Fibroblast of the conjunctiva (primary cell): ENCODE measurements at regions not wholly inside any gene's neighbourhood (a gene's known extent, or its start where the extent isn't known, plus 50 kb on each side); places are given as distances from the start of the nearest gene placed in this dataset.
"Not testable (repeated sequence)": the region's sequence is repeated elsewhere in the genome, so short reads cannot be mapped to it uniquely, and the experiment has no call there.

Experiments used
- DNase-seq: peaks from one replicate; pipeline ENCODE4 v3.0.0-alpha.2; 2010; ENCODE audit warnings: low read depth

- DNase-seq = no peak
These were observed 850.8 kb upstream of the ROBO1 start for GRCh38 chr3:80618295-80619256.

- no peak for DNase-seq
These were observed 844.6 kb upstream of the ROBO1 start for GRCh38 chr3:80612366-80612765.

- DNase-seq = not testable (repeated sequence)
These were observed 840.3 kb upstream of the ROBO1 start for GRCh38 chr3:80608072-80608471.

- no peak for DNase-seq
These were observed 838.3 kb upstream of the ROBO1 start for GRCh38 chr3:80606073-80606472.

- DNase-seq = no peak
These were observed 833.7 kb upstream of the ROBO1 start for GRCh38 chr3:80601479-80601878.

- DNase-seq = no peak
These were observed 825.0 kb upstream of the ROBO1 start for GRCh38 chr3:80592792-80593191.

- DNase-seq = no peak
These were observed 818.5 kb upstream of the ROBO1 start for GRCh38 chr3:80586338-80586737.

- DNase-seq = no peak
These were observed 812.3 kb upstream of the ROBO1 start for GRCh38 chr3:80580146-80580545.

GRCh38 chr3:80564391-80564790 is 796.6 kb upstream of the ROBO1 start:
- DNase-seq = no peak

- no peak for DNase-seq
These were observed 791.9 kb upstream of the ROBO1 start for GRCh38 chr3:80559701-80560100.

- DNase-seq = no peak
These were observed 789.0 kb upstream of the ROBO1 start for GRCh38 chr3:80556763-80557162.

GRCh38 chr3:80554304-80554703 is 786.5 kb upstream of the ROBO1 start:
- no peak for DNase-seq

- DNase-seq = no peak
These were observed 785.4 kb upstream of the ROBO1 start for GRCh38 chr3:80553211-80553610.

- no peak for DNase-seq
These were observed 782.4 kb upstream of the ROBO1 start for GRCh38 chr3:80550174-80550573.

- no peak for DNase-seq
These were observed 781.4 kb upstream of the ROBO1 start for GRCh38 chr3:80549173-80549572.

- no peak for DNase-seq
These were observed 775.4 kb upstream of the ROBO1 start for GRCh38 chr3:80543154-80543553.

GRCh38 chr3:80542456-80542855 is 774.7 kb upstream of the ROBO1 start:
- no peak for DNase-seq

GRCh38 chr3:80537680-80538079 is 769.9 kb upstream of the ROBO1 start:
- DNase-seq = no peak

GRCh38 chr3:80535286-80535685 is 767.5 kb upstream of the ROBO1 start:
- no peak for DNase-seq

- no peak for DNase-seq
These were observed 765.8 kb upstream of the ROBO1 start for GRCh38 chr3:80533553-80533952.

- no peak for DNase-seq
These were observed 758.4 kb upstream of the ROBO1 start for GRCh38 chr3:80526153-80526552.

GRCh38 chr3:80521081-80521480 is 753.3 kb upstream of the ROBO1 start:
- DNase-seq = no peak

- no peak for DNase-seq
These were observed 751.6 kb upstream of the ROBO1 start for GRCh38 chr3:80519436-80519835.

GRCh38 chr3:80496452-80496851 is 728.7 kb upstream of the ROBO1 start:
- no peak for DNase-seq
